Fibroblast of peridontal ligament (primary cell): ENCODE measurements at regions not wholly inside any gene's neighbourhood (a gene's known extent, or its start where the extent isn't known, plus 50 kb on each side); places are given as distances from the start of the nearest gene placed in this dataset.

Experiments used
- DNase-seq: peaks from one replicate; pipeline ENCODE4 v3.0.0-alpha.2; 2010; ENCODE audit errors: extremely low read depth

DNA sequence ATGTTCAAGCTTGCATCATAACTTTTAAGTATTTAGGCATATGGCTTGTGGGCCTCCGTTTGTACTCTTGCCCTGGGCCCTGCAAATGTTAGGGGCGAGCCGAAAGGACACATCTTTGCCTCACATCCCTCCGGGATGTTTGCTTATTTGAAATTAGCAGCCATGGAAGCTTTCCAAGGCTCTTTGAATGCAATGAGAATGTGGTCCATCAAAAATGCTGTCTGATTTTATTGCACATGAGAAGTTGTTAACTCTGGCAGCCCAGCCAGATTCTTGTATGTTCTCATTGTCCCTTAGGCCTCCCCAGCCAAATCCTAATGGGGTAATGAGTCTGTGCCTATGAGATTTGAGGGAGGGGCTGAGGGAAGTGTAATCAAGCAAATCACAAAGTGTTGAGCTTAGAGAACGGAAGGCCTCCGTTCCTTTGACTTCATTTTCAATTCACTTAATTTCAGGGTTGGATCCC, 261.2 kb upstream of the MARCKS start:
- peak; percentile 99 for DNase-seq

DNA sequence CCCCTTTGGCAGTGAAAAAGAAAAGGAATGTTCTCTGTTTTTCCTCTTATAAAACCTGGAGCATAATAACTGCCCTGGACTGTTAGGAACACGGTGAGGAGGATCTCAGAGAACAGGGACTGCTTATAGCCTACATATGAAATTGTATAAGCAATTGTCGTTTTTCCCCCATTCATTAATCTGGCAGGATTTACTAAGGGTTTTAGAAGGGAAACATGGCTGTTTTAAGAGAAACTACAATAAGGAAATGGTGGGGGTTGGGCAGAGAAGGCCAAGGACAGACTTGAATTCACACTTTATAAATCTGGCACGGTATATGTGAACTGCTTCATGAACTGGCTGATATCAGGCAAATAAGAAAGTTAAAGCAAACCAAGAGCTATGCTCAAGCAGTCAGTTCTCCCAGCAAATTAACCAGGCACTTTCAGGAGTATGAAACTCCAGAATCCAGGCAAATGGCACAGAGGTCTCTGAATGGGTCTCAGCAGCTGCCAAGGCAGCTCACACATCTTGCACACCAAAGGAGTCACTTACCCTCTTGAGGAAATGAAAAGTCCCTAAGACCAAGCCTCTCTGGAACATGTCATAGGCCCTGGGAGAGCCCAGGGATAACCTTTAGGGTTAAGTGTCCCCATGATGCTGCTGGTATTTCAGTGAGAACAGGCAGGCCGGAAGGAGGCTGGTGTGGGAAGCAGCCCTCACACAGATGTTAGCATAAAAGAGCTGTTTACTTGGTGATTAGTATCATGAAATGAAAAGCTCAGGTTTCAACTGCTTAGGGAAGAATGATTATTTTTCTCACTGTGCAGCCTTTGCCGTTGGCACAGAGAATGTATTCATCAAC, 260.5 kb upstream of the MARCKS start:
- peak; percentile 72 for DNase-seq

GRCh38 chr6:113597231-113597583, 259.9 kb upstream of the MARCKS start:
- peak; percentile 89 for DNase-seq

DNA sequence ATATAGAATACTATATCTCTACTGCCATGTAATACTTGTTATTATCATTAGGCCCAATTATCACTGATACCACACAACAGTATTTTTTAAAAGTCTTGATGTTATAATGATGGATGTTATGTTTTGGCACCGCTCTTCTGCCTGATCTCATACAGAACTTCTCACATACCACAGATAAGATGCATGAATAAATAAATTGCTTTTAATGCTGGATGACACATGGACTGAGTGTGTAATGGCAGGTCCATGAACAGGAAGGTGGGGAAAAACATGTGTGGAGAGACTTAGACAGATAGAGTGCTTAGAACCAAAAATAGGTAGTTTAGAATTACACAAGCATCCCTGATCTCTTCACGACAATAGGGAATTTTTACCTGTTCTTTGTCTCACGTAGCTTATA, 258.4 kb upstream of the MARCKS start:
- DNase-seq, result no peak

GRCh38 chr6:113599444-113599843, 257.7 kb upstream of the MARCKS start:
- DNase-seq, result peak; percentile 48

DNA sequence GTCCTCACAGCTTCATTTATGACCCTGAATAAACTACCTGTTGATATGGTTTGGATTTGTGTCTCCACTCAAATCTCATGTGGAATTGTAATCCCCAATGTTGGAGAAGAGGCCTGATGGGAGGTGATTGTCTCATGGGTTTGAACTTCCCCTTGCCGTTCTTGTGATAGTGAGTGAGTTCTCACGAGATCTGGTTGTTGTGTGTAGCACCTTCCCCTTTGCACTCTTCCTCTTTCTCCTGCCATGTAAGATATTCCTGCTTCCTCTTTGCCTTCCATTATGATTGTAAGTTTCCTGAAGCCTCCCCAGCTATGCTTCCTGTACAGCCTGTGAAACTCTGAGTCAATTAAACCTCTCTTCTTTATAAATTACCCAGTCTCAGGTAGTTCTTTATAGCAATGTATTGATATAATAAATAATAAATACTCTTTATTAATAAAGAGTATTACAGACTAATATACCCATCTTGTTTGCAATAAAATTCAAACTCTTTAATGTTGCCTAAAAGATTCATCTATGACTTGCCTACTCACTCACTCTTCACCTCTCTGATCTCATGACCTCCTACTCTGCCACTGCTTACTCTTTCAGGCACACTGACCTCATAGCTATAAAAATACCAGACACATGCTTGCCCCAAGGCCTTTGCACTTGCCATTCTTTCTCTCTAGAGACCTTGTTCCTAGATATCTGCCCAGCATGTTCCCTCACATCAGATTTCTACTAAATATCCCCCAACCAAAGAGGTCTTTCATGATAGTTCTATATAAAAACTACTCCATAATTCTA, 256.4 kb upstream of the MARCKS start:
- DNase-seq, result no peak

DNA sequence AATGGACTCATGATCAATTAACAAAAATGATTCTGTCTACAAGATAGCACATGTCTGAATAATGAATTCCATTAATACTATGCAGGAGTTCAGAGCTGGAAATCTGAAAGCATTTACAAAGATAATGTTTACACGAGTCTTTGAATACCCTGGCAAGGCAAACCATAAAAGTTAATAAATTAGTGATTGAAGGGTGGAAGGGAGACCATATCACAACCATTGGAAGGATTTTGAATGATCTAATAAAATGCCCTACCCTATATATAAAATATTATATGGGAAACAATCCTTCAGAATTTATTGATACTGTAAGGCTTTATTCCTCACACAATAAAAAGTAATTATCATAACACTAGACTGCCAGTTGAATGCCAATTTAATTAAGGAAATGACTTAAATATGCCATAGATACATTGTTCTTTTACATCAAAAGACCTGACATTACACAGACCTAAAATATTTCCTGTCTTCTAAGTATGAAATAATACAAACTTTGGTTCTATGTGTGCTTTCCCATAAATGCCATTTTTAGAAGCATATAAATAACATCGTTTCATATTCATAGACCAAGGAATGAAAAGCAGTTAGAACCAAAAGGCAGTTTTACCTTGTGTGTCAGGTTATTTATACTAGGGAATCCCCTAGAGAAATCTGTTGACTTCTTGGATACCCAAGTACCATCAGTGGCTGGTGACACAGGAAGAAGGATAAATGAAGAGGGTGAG, 249.2 kb upstream of the MARCKS start:
- DNase-seq, result no peak

DNA sequence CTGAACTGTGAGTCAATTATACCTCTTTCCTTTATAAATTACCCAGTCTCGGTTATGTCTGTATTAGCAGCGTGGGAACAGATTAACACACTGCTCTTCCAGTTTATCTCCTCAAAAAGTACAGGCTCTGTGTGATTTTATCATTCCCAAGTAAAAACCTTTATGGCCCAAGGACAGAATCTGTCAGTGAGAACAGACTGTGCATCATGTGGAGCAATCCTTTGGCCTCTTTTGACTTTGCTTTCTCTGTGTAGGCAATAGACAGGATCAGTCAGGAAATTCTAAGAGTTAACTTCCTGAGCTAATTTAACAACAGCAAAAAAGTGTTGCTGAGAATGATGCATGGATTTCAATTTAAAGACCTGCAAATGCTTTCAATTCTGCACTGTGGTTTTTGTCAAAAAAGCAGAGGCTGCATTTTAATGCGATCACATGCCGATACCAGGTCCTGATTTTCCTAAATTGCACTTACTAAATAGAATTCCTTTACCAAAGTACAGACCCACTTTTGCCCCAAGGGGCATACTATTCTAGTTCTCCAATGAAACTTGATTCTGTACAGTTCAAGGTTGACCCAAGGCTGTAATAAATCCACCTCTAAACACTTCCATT, 246.7 kb upstream of the MARCKS start:
- DNase-seq, result no peak

DNA sequence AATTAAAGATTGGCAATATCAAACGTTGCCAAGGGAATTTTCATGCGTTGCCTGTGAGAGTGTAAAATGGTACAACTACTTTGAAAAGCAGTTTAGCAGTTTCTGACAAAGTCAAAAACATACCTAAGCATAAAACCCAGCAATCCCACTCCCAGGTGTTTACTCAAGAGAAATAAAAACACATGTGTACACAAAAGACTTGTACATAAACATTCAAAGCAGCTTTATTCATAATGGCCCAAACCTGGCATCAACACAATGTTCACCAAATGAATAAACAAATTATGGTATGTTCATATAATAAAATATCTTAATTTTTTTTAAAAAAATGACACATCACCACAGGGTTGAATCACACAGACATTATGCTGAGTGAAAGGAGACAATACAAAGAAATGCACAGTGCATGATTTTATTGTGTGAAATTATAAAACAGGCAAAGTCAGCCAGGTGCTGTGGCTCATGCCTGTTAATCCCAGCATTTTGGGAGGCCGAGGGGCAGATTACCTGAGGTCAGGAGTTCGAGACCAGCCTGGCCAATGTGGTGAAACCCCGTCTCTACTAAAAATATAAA, 240.4 kb upstream of the MARCKS start:
- DNase-seq, result no peak

- no peak for DNase-seq
Measured at GRCh38 chr6:113619077-113619476, 238.1 kb upstream of the MARCKS start.

- peak; percentile 50 for DNase-seq
Measured at GRCh38 chr6:113620386-113620785, 236.8 kb upstream of the MARCKS start.

- no peak for DNase-seq
Measured at GRCh38 chr6:113622254-113622653, 234.9 kb upstream of the MARCKS start.

DNA sequence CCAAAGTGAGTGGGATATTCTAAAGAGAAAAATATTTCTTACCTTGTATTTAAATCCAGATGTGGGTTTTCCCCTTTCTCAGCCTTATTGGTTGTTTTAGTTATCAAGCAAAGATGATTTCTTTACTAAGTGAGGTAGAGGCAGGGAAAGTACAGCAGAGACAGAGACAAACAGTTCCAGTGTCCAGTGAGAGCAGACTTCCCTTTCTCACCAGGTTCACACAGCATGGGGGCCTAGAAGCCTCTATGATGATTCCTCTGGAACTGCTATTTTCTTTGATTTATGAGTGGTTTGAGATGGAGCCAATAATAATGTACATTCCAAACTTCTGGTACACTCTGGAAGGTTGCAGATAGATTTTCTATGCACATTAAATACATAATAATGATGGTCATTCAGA, 234.0 kb upstream of the MARCKS start:
- no peak for DNase-seq

GRCh38 chr6:113625850-113626249, 231.3 kb upstream of the MARCKS start:
- no peak for DNase-seq

- no peak for DNase-seq
Measured at GRCh38 chr6:113626475-113626874, 230.7 kb upstream of the MARCKS start.

DNA sequence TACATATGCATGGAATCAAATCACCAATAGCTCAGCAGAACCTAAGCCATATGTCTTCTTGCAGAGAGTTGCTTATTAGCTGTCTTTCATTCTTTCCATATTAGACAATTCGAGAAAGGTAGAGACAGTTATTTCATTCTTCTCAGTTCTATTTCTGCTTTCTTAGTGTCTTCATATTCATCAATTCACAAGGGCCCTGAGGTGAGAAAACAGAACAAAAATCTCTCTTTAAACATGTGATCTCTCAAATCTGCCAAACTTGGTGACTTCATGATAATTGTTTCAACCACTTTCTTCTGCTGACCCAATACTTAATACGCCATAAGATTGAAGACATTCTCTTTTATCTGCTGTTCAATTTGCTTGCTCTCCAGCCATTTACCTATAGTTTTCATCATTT, 229.7 kb upstream of the MARCKS start:
- DNase-seq, result no peak

DNA sequence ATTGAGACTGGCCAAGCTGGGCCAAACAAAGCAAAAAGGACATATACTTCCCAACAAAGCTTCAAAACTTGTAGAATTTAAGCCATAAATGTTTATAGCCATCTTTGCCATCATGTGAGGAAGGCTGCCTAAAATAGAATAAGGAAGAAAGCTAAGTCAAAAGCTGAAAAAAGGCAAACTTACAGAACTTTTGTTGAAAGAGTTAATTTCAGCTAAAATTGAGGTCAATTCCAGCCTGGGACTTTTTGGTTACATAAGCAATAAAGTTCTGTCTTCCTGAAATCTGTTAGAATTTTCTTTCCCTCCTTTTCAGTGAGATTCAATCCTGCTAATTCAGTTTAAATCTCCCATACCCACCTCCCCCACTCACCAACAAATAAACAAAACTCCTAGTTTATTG, 227.9 kb upstream of the MARCKS start:
- no peak for DNase-seq

DNA sequence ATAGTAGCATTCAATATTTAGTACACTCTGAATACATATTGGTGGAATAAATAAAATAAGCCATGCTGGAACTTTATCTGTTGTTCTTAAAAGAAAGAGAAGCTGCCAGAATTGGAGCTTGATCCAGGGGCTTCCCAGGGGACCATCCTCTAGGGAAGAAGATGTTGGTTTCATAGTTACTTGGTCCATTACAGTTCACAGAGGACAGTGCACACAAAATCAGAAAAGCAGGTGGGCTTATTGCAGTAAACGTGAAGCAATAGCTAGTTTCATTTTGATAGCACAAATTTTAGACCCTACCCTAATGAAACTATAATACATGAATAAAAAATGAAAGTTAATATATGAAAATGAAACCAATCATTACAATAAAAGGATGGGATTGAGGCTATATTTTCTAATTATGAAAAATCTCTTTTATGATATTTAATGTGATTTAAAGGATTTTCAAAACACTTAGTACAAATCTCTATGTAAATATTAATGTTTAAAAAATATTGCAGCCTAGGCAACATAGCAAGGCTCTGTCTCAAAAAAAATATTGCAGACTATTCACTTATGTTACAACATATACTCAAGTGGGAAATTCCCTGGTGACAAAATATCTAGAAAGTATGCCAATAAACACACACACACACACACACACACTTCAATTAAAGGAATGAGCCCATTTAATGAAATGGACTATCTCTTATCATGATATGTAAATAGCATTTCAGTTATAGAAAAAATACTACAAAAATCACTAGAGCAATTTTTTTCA, 227.0 kb upstream of the MARCKS start:
- DNase-seq, result peak; percentile 85

DNA sequence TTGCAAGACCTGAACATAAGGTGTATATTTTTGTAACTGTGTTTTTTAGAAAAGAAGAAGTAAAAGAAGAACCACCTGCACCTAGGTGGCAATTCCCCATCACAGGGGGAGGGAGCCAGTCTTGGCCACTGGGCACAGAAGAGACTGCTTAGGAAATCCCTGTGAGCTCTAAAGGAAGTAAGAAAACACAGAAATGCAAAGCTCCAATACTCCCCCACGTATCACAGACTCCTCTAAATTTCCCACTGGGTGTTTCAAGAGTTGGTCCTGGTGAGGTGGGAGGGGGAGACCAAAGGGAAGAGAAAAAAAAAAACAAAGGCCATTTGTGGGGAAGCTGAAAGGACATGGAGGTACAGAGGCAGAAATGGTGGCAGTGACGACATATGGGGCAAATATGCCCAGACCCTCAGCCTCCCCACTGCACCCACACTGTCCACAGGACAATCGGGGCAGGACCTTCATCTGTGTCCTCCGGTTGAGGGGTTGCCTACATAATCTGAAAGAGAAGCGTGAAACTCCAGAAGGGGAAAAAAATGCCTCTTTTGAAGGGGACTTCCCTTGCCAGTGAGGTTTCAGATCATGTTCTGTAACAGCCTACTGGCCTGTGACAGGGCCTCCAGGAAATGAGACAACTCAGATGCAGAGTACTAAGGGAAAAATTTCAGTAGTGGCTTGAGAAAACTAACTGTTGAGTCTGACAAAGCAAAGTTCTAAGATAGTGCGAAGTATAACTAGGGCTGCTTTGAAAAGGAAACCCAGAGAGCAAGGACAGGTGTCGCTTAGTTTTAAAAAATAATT, 226.2 kb upstream of the MARCKS start:
- peak; percentile 49 for DNase-seq

GRCh38 chr6:113631666-113632065, 225.5 kb upstream of the MARCKS start:
- DNase-seq, result no peak
